Liver (tissue), 8 donors: ENCODE measurements at regions not wholly inside any gene's neighbourhood (a gene's known extent, or its start where the extent isn't known, plus 50 kb on each side); places are given as distances from the start of the nearest gene placed in this dataset.

Experiments used
- DNase-seq: peaks from one replicate; pipeline ENCODE4 v3.0.0-alpha.2; 2017; ENCODE audit warnings: low spot score
- H3K27ac ChIP-seq, 2 donors: one replicate each; pipeline ENCODE4 v1.7.0; 2013; ENCODE audit warnings: inconsistent platforms in 2 of 2, low read length in 2 of 2, control low read depth in 1 of 2, low read depth in 1 of 2, mild to moderate bottlenecking in 1 of 2
- H3K27me3 ChIP-seq, 4 donors: one replicate each; pipeline versions ENCODE4 v1.6.1 to v1.7.0; 2013; ENCODE audit warnings: low read length in 3 of 4, inconsistent platforms in 1 of 4, mild to moderate bottlenecking in 1 of 4, moderate library complexity in 1 of 4; ENCODE audit not compliant: control insufficient read depth in 4 of 4, insufficient read depth in 4 of 4
- H3K36me3 ChIP-seq, 4 donors: one replicate each; pipeline versions ENCODE4 v1.6.1 to v1.7.0; 2013; ENCODE audit warnings: low read length in 3 of 4, mild to moderate bottlenecking in 3 of 4, low read depth in 1 of 4, moderate library complexity in 1 of 4; ENCODE audit not compliant: control insufficient read depth in 4 of 4, insufficient read depth in 3 of 4
- H3K4me1 ChIP-seq, 4 donors: one replicate each; pipeline versions ENCODE4 v1.6.1 to v1.7.0; 2013; ENCODE audit warnings: low read length in 3 of 4, mild to moderate bottlenecking in 3 of 4, moderate library complexity in 1 of 4; ENCODE audit not compliant: control insufficient read depth in 4 of 4, insufficient read depth in 4 of 4
- H3K4me3 ChIP-seq, 3 donors: one replicate each; pipeline versions ENCODE4 v1.6.1 to v1.7.0; 2013; ENCODE audit warnings: low read length in 3 of 3, control low read depth in 1 of 3, low read depth in 1 of 3, mild to moderate bottlenecking in 1 of 3
- H3K9ac ChIP-seq, 2 donors: one replicate each; pipeline ENCODE4 v1.7.0; 2013; ENCODE audit warnings: low read length in 2 of 2, mild to moderate bottlenecking in 2 of 2, moderate library complexity in 2 of 2, control low read depth in 1 of 2, low read depth in 1 of 2
- H3K9me3 ChIP-seq, 4 donors: one replicate each; pipeline versions ENCODE4 v1.6.1 to v1.7.0; 2013; ENCODE audit warnings: low read length in 3 of 4; ENCODE audit not compliant: control insufficient read depth in 4 of 4
- CTCF ChIP-seq: fragments of 150-350 bp; IDR thresholded peaks from 2 replicates; pipeline ENCODE4 v1.5.1; 2017; ENCODE audit warnings: improper control_type of control experiment, low read depth, low read length; ENCODE audit not compliant: missing input control
- EGR1 ChIP-seq, 2 donors: IDR thresholded peaks; 2 replicates each; pipeline ENCODE4 v1.6.1; 2016 to 2018; ENCODE audit warnings: antibody characterized with exemption in 2 of 2, low read depth in 2 of 2
- FOXA2 ChIP-seq: IDR thresholded peaks from 2 replicates; pipeline ENCODE4 v1.6.1; 2016; ENCODE audit warnings: antibody characterized with exemption
- GABPA ChIP-seq, 2 donors: IDR thresholded peaks in 1 of 2; conservative IDR thresholded peaks in 1 of 2; 2 replicates each; pipeline ENCODE4 v1.6.1; 2016; ENCODE audit warnings: antibody characterized with exemption in 2 of 2, mild to moderate bottlenecking in 1 of 2, moderate library complexity in 1 of 2
- HNF4A ChIP-seq, 2 donors: conservative IDR thresholded peaks; 2 replicates each; pipeline ENCODE4 v1.6.1; 2016; ENCODE audit warnings: antibody characterized with exemption in 2 of 2, mild to moderate bottlenecking in 2 of 2
- JUND ChIP-seq, 2 donors: IDR thresholded peaks; 2 replicates each; pipeline ENCODE4 v1.6.1; 2016; ENCODE audit warnings: antibody characterized with exemption in 2 of 2
- MAX ChIP-seq: IDR thresholded peaks from 2 replicates; pipeline ENCODE4 v1.6.1; 2016; ENCODE audit warnings: antibody characterized with exemption
- RAD21 ChIP-seq, 2 donors: IDR thresholded peaks; 2 replicates each; pipeline ENCODE4 v1.6.1; 2016; ENCODE audit warnings: antibody characterized with exemption in 2 of 2, mild to moderate bottlenecking in 2 of 2
- REST ChIP-seq: IDR thresholded peaks from 2 replicates; pipeline ENCODE4 v1.6.1; 2016; ENCODE audit warnings: antibody characterized with exemption, mild to moderate bottlenecking
- RXRA ChIP-seq, 2 donors: IDR thresholded peaks; 2 replicates each; pipeline ENCODE4 v1.6.1; 2017 to 2018; ENCODE audit warnings: antibody characterized with exemption in 2 of 2, mild to moderate bottlenecking in 1 of 2
- SP1 ChIP-seq: IDR thresholded peaks from 2 replicates; pipeline ENCODE4 v1.6.1; 2018; ENCODE audit warnings: antibody characterized with exemption, mild to moderate bottlenecking
- TAF1 ChIP-seq: conservative IDR thresholded peaks from 2 replicates; pipeline ENCODE4 v1.6.1; 2016; ENCODE audit warnings: antibody characterized with exemption, mild to moderate bottlenecking
- YY1 ChIP-seq: IDR thresholded peaks from 2 replicates; pipeline ENCODE4 v1.6.1; 2016; ENCODE audit warnings: antibody characterized with exemption, mild to moderate bottlenecking
- ZBTB33 ChIP-seq: IDR thresholded peaks from 2 replicates; pipeline ENCODE4 v1.6.1; 2016; ENCODE audit warnings: antibody characterized with exemption
- WGBS: extraction: QIAGEN DNeasy Blood & Tissue Kit; methylation state at CpG from one replicate; pipeline ENCODE4 v1.1.7; 2013; 5-methylcytosine and 5-hydroxymethylcytosine counted together
- donor health status: healthy.
- donor health status: healthy.
- donor health status: healthy.
- donor health status: healthy.
- donor health status: healthy.

GRCh38 chr1:232285138-232285537, 344.8 kb downstream of the SIPA1L2 start:
- no peaks in the 10 kb centered on the region for H3K4me1 ChIP-seq
- no peak overlapping the region for H3K9ac ChIP-seq
- no peak for DNase-seq
- no peaks in the 10 kb centered on the region for H3K9me3 ChIP-seq
- no peak overlapping the region for H3K4me3 ChIP-seq
- no peak overlapping the region for H3K27ac ChIP-seq
- H3K27me3 ChIP-seq: no peaks in the 10 kb centered on the region
- TF ChIP-seq MAX: no peak
- no peak for TF ChIP-seq GABPA (IDR thresholded peaks at IDR 0.05 in 1 of 2, conservative IDR thresholded peaks at IDR 0.05 in 1 of 2)
- no peak for TF ChIP-seq REST
- TF ChIP-seq HNF4A (conservative IDR thresholded peaks at IDR 0.05): no peak
- no peak for TF ChIP-seq YY1
- no peak for TF ChIP-seq FOXA2
- H3K36me3 ChIP-seq: no peaks in the 10 kb centered on the region
- 91% methylated on average over 6 of the region's 6 CpGs for WGBS

- Histone ChIP-seq H3K4me1 (no peaks in the 10 kb centered on the region), H3K27ac (no peak overlapping the region), H3K9ac (no peak overlapping the region), H3K4me3 (no peak overlapping the region), H3K36me3 (no peaks in the 10 kb centered on the region), H3K27me3 (no peaks in the 10 kb centered on the region), H3K9me3 (no peaks in the 10 kb centered on the region)
- no peak for DNase-seq
- 87% methylated on average over 4 of the region's 4 CpGs for WGBS
- TF ChIP-seq RAD21 (IDR thresholded peaks at IDR 0.05) (no peak), CTCF (no peak), EGR1 (IDR thresholded peaks at IDR 0.05; ENCODE audit: low read depth in 2 of 2) (no peak), JUND (IDR thresholded peaks at IDR 0.05) (no peak)
These were observed 346.1 kb downstream of the SIPA1L2 start for GRCh38 chr1:232283864-232284263.

- no peak overlapping the region for H3K9ac ChIP-seq
- H3K27me3 ChIP-seq: no peaks in the 10 kb centered on the region
- H3K4me3 ChIP-seq: no peak overlapping the region
- H3K36me3 ChIP-seq: no peaks in the 10 kb centered on the region
- no peak overlapping the region for H3K27ac ChIP-seq
- no peak for DNase-seq
- H3K4me1 ChIP-seq: no peaks in the 10 kb centered on the region
- WGBS: 88% methylated on average over 1 of the region's 1 CpG
- TF ChIP-seq RAD21 (IDR thresholded peaks at IDR 0.05): no peak
- no peak for TF ChIP-seq GABPA (IDR thresholded peaks at IDR 0.05 in 1 of 2, conservative IDR thresholded peaks at IDR 0.05 in 1 of 2)
- no peak for TF ChIP-seq REST
- TF ChIP-seq MAX: no peak
- no peak for TF ChIP-seq FOXA2
- no peak for TF ChIP-seq EGR1 (IDR thresholded peaks at IDR 0.05; ENCODE audit: low read depth in 2 of 2)
- TF ChIP-seq JUND (IDR thresholded peaks at IDR 0.05): no peak
- TF ChIP-seq HNF4A (conservative IDR thresholded peaks at IDR 0.05): no peak
- TF ChIP-seq TAF1: no peak
- no peak for TF ChIP-seq SP1
- no peak for TF ChIP-seq ZBTB33
- no peak for TF ChIP-seq RXRA (IDR thresholded peaks at IDR 0.05)
- TF ChIP-seq YY1: no peak
- no peaks in the 10 kb centered on the region for H3K9me3 ChIP-seq
These were observed 347.4 kb downstream of the SIPA1L2 start for GRCh38 chr1:232282498-232282897.
